ENCODE measurements at regions not wholly inside any gene's neighbourhood (a gene's known extent, or its start where the extent isn't known, plus 50 kb on each side); places are given as distances from the start of the nearest gene placed in this dataset.
"Not testable (repeated sequence)": the region's sequence is repeated elsewhere in the genome, so short reads cannot be mapped to it uniquely, and the experiment has no call there.

DNA sequence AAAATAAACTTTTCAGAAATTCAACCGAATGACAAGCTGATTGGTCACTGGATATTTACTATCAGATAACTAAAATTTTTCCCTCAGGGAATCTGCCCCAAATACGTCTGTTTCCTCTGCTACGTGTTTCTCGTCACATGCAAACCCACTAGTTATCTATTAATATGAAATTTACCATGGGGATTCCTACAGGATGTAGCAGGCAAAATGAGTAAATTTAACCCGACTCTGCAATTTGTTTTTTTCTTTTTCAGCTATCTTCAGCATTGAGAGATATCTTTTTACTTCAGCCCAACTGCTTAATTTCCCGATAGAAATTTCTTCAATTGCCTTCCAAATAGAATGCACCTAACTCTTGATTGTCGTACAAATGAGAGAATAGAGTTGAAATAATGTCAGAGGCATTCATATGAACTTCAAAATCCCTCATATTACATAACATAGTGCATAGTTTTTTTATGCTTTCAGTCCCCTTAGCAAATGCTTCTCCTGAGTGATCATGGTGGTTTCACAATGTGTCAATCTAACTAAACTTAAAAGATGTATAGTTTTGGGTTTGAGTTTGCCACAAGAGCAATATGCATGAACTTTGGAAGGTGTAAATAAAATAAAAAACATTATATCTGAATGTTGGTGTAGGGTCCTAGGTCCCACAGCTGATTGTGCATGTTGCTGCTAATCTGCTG is 913.1 kb upstream of the GRIA3 start:
- DNase-seq (ENCODE audit: low spot score in 2 of 2) = no peak
- TF ChIP-seq, protein P1, sequence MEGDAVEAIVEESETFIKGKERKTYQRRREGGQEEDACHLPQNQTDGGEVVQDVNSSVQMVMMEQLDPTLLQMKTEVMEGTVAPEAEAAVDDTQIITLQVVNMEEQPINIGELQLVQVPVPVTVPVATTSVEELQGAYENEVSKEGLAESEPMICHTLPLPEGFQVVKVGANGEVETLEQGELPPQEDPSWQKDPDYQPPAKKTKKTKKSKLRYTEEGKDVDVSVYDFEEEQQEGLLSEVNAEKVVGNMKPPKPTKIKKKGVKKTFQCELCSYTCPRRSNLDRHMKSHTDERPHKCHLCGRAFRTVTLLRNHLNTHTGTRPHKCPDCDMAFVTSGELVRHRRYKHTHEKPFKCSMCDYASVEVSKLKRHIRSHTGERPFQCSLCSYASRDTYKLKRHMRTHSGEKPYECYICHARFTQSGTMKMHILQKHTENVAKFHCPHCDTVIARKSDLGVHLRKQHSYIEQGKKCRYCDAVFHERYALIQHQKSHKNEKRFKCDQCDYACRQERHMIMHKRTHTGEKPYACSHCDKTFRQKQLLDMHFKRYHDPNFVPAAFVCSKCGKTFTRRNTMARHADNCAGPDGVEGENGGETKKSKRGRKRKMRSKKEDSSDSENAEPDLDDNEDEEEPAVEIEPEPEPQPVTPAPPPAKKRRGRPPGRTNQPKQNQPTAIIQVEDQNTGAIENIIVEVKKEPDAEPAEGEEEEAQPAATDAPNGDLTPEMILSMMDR (IDR thresholded peaks at IDR 0.05) = no peak
- TF ChIP-seq EP300 (IDR thresholded peaks at IDR 0.05) = no peak
- no peak for TF ChIP-seq POLR2A (IDR thresholded peaks at IDR 0.05)
- no peaks in the 10 kb centered on the region for H3K4me1 ChIP-seq

DNA sequence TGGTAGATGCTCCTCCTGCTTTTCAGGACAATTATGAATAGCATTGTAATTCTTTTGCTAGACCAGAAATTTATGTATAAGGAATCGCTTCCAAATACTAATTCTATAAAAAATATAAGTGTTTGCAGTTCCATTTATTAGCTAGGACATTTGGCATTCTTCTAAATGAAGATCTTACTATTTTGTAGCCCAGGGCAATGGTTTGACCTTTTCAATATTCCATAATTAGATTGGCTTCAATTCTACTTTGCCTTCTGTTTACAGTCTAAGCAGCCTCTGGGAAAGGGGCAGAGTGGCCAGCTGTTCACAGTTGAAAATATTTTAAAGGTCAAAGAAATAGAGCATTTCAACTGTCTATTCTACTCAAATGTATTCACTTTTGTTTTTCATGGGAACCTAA is 912.1 kb upstream of the GRIA3 start:
- no peak for DNase-seq (ENCODE audit: low spot score in 2 of 2)
- Histone ChIP-seq H3K4me1 (no peaks in the 10 kb centered on the region), H3K27ac (no peak overlapping the region), H3K4me3 (no peak overlapping the region), H3K9me3 (no peaks in the 10 kb centered on the region), H3K27me3 (no peaks in the 10 kb centered on the region), H3K36me3 (no peaks in the 10 kb centered on the region)
- WGBS, 2 donors = 5 to 26% methylated on average over 1 of the region's 1 CpG
- TF ChIP-seq EP300 (IDR thresholded peaks at IDR 0.05) (no peak), POLR2A (IDR thresholded peaks at IDR 0.05) (no peak)
- TF ChIP-seq, protein P1 (IDR thresholded peaks at IDR 0.05) = no peak

More for the DNA sequence above, 913.1 kb upstream of the GRIA3 start:
- H3K27ac ChIP-seq = no peak overlapping the region
- H3K27me3 ChIP-seq = no peaks in the 10 kb centered on the region
- no peak overlapping the region for H3K4me3 ChIP-seq
- no peaks in the 10 kb centered on the region for H3K9me3 ChIP-seq
- no peaks in the 10 kb centered on the region for H3K36me3 ChIP-seq
- WGBS, 2 donors = 82 to 87% methylated on average over 7 of the region's 7 CpGs

DNA sequence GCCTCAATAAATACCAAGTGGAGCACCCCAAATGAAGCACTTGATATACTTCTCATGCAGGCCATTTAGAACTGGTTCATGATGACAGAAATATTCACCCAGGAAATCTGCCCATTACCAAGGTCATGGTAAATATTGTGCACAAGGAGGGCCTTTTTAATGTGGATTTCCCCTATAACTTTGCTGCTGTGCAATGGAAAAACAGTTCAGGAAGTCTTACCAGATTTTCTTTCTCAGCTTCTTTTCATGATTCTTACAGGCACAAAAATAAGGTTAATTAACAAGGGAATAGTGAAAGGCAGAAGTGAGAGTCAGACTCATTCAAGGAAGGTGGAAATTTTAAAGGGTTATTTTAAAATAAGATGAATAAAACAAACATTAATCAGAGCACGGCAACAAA is 904.3 kb upstream of the GRIA3 start:
- 81 to 91% methylated on average over 1 of the region's 1 CpG for WGBS, 2 donors
- TF ChIP-seq EP300 (IDR thresholded peaks at IDR 0.05) = no peak
- TF ChIP-seq, protein P1 (IDR thresholded peaks at IDR 0.05) = no peak
- no peak for TF ChIP-seq POLR2A (IDR thresholded peaks at IDR 0.05)
- no peaks in the 10 kb centered on the region for H3K27me3 ChIP-seq
- H3K36me3 ChIP-seq = no peaks in the 10 kb centered on the region
- DNase-seq (ENCODE audit: low spot score in 2 of 2) = no peak
- H3K27ac ChIP-seq = no peak overlapping the region
- H3K4me1 ChIP-seq = no peaks in the 10 kb centered on the region
- H3K9me3 ChIP-seq = no peaks in the 10 kb centered on the region
- no peak overlapping the region for H3K4me3 ChIP-seq

DNA sequence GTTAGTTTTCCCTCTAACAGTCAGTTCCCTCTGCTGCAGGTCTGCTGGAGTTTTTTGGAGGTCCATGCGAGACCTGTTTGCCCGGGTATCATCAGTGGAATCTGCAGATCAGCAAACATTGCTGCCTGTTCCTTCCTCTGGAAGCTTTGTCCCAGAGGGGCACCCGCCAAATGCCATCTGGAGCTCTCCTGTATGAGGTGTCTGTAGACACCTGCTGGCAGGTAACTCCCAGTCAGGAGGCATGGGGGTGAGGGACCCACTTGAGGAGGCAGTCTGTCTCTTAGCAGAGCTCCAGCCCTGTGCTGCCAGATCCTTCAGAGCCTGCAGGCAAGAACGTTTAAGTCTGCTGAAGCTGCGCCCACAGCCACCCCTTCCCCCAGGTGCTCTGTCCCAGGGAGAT is 884.3 kb upstream of the GRIA3 start:
- 85 to 93% methylated on average over 2 to 5 of the region's 5 CpGs for WGBS, 2 donors
- DNase-seq (ENCODE audit: low spot score in 2 of 2); H3K27ac ChIP-seq; H3K27me3 ChIP-seq; H3K9me3 ChIP-seq; H3K4me1 ChIP-seq; H3K4me3 ChIP-seq; H3K36me3 ChIP-seq: not testable (repeated sequence)

DNA sequence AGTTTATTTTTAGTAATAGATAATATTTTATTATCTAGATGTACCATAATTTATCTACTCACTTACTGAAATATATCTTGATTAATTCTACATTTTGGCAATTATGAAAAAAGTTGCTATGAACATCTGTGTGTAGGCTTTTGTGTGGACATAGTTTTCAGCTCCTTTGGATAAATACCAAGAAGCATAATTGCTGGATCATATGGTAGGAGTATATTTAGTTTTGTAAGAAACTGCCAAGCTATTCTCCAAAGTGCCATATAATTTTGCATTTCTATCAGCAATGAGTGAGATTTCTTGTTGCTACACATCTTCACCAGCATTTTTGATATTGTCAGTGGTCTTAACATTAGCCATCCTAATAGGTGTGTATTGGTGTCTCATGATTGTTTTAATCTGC is 882.6 kb upstream of the GRIA3 start:
- Histone ChIP-seq H3K4me3 (no peak overlapping the region), H3K4me1 (no peaks in the 10 kb centered on the region), H3K9me3 (no peaks in the 10 kb centered on the region), H3K27ac (no peak overlapping the region), H3K36me3 (no peaks in the 10 kb centered on the region), H3K27me3 (no peaks in the 10 kb centered on the region)
- no peak for DNase-seq (ENCODE audit: low spot score in 2 of 2)
- TF ChIP-seq, protein P1 (IDR thresholded peaks at IDR 0.05) = no peak
- TF ChIP-seq EP300 (IDR thresholded peaks at IDR 0.05) (no peak), POLR2A (IDR thresholded peaks at IDR 0.05) (no peak)

DNA sequence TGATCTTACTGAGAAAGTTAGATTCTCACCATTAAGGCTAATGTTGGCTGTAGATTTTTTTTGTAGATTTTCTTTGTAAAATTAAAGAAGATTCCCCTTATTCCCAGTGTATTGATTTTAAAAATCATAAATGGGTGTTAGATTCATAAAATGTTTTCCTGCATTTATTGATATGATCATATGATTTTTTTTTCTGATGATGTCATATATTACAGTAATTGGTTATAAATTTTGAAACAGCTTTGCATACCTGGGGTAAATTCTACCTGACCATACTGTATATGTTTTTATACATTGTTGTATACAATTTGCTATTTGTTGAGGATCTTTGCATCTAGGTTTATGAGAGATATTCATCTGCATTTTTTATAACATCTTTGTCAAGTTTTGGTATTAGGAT is 880.3 kb upstream of the GRIA3 start:
- TF ChIP-seq, protein P1 (IDR thresholded peaks at IDR 0.05) = no peak
- TF ChIP-seq POLR2A (IDR thresholded peaks at IDR 0.05) = no peak
- TF ChIP-seq EP300 (IDR thresholded peaks at IDR 0.05) = no peak
- Histone ChIP-seq H3K4me3 (no peak overlapping the region), H3K36me3 (no peaks in the 10 kb centered on the region), H3K9me3 (no peaks in the 10 kb centered on the region), H3K4me1 (no peaks in the 10 kb centered on the region), H3K27me3 (no peaks in the 10 kb centered on the region), H3K27ac (no peak overlapping the region)
- DNase-seq (ENCODE audit: low spot score in 2 of 2) = no peak
